Activated T-cell treated with anti-CD3 and anti-CD28 coated beads, Interleukin-2, amount 50 U/mL, for 24 hours (primary cell): ENCODE measurements at regions not wholly inside any gene's neighbourhood (a gene's known extent, or its start where the extent isn't known, plus 50 kb on each side); places are given as distances from the start of the nearest gene placed in this dataset.

Source experiments
- DNase-seq: peaks from one replicate; pipeline ENCODE4 v3.0.0-alpha.2; 2020
- H3K27ac Mint-ChIP-seq: 2 replicates; pipeline ENCODE4 v1.8.0; 2020; ENCODE audit warnings: mild to moderate bottlenecking, mixed read lengths
- H3K27me3 Mint-ChIP-seq: 2 replicates; pipeline ENCODE4 v1.8.0; 2020; ENCODE audit warnings: mixed read lengths
- H3K36me3 Mint-ChIP-seq: 2 replicates; pipeline ENCODE4 v1.8.0; 2020; ENCODE audit warnings: low read depth, mixed read lengths
- H3K4me1 Mint-ChIP-seq: 2 replicates; pipeline ENCODE4 v1.8.0; 2020; ENCODE audit warnings: low read depth, mixed read lengths
- H3K4me3 Mint-ChIP-seq: 2 replicates; pipeline ENCODE4 v1.8.0; 2020; ENCODE audit warnings: mild to moderate bottlenecking, moderate library complexity, mixed read lengths
- H3K9me3 Mint-ChIP-seq: 2 replicates; pipeline ENCODE4 v1.8.0; 2020; ENCODE audit warnings: mixed read lengths

- H3K4me3 Mint-ChIP-seq: no peak overlapping the region
- H3K4me1 Mint-ChIP-seq: no peaks in the 10 kb centered on the region
- H3K27ac Mint-ChIP-seq: no peak overlapping the region
- no peak for DNase-seq
- no peaks in the 10 kb centered on the region for H3K36me3 Mint-ChIP-seq
- H3K9me3 Mint-ChIP-seq: no peaks in the 10 kb centered on the region
- peaks cover 2% of the 10 kb centered on the region for H3K27me3 Mint-ChIP-seq
Measured at GRCh38 chr7:17618652-17618974, 320.2 kb downstream of the AHR start.

- no peak for DNase-seq
- no peaks in the 10 kb centered on the region for H3K4me1 Mint-ChIP-seq
- no peak overlapping the region for H3K4me3 Mint-ChIP-seq
- H3K36me3 Mint-ChIP-seq: no peaks in the 10 kb centered on the region
- no peaks in the 10 kb centered on the region for H3K9me3 Mint-ChIP-seq
- H3K27me3 Mint-ChIP-seq: peaks cover 2% of the 10 kb centered on the region
- H3K27ac Mint-ChIP-seq: no peak overlapping the region
Measured at GRCh38 chr7:17619196-17619818, 320.9 kb downstream of the AHR start.

- DNase-seq: no peak
- Mint-ChIP-seq H3K9me3 (no peaks in the 10 kb centered on the region), H3K4me1 (no peaks in the 10 kb centered on the region), H3K27ac (no peak overlapping the region), H3K36me3 (no peaks in the 10 kb centered on the region), H3K4me3 (no peak overlapping the region), H3K27me3 (peaks cover 2% of the 10 kb centered on the region)
Measured at GRCh38 chr7:17620566-17620965, 319.7 kb downstream of the SNX13 start.

GRCh38 chr7:17622451-17622850, 317.8 kb downstream of the SNX13 start:
- Mint-ChIP-seq H3K36me3 (no peaks in the 10 kb centered on the region), H3K4me3 (no peak overlapping the region), H3K9me3 (no peaks in the 10 kb centered on the region), H3K4me1 (no peaks in the 10 kb centered on the region), H3K27me3 (peaks cover 2% of the 10 kb centered on the region), H3K27ac (no peak overlapping the region)
- DNase-seq: no peak

GRCh38 chr7:17623546-17624185, 316.6 kb downstream of the SNX13 start:
- H3K27me3 Mint-ChIP-seq: peaks cover 2% of the 10 kb centered on the region
- no peak overlapping the region for H3K27ac Mint-ChIP-seq
- no peak for DNase-seq
- no peak overlapping the region for H3K4me3 Mint-ChIP-seq
- H3K9me3 Mint-ChIP-seq: no peaks in the 10 kb centered on the region
- H3K36me3 Mint-ChIP-seq: no peaks in the 10 kb centered on the region
- no peaks in the 10 kb centered on the region for H3K4me1 Mint-ChIP-seq

GRCh38 chr7:17624379-17624778, 315.9 kb downstream of the SNX13 start:
- peaks cover 2% of the 10 kb centered on the region for H3K27me3 Mint-ChIP-seq
- no peaks in the 10 kb centered on the region for H3K9me3 Mint-ChIP-seq

GRCh38 chr7:17625043-17625442, 315.3 kb downstream of the SNX13 start:
- no peak overlapping the region for H3K4me3 Mint-ChIP-seq
- no peak overlapping the region for H3K27ac Mint-ChIP-seq
- H3K4me1 Mint-ChIP-seq: no peaks in the 10 kb centered on the region
- no peaks in the 10 kb centered on the region for H3K9me3 Mint-ChIP-seq
- no peak for DNase-seq
- no peaks in the 10 kb centered on the region for H3K36me3 Mint-ChIP-seq
- peaks cover 2% of the 10 kb centered on the region for H3K27me3 Mint-ChIP-seq

More at GRCh38 chr7:17624379-17624778, 315.9 kb downstream of the SNX13 start:
- no peak overlapping the region for H3K27ac Mint-ChIP-seq
- H3K4me1 Mint-ChIP-seq: no peaks in the 10 kb centered on the region
- H3K36me3 Mint-ChIP-seq: no peaks in the 10 kb centered on the region
- DNase-seq: no peak
- H3K4me3 Mint-ChIP-seq: no peak overlapping the region

- DNase-seq: no peak
- Mint-ChIP-seq H3K36me3 (no peaks in the 10 kb centered on the region), H3K4me1 (no peaks in the 10 kb centered on the region), H3K4me3 (no peak overlapping the region), H3K9me3 (no peaks in the 10 kb centered on the region), H3K27ac (no peak overlapping the region), H3K27me3 (no peaks in the 10 kb centered on the region)
Measured at GRCh38 chr7:17626235-17626634, 314.1 kb downstream of the SNX13 start.

GRCh38 chr7:17631061-17631460, 309.2 kb downstream of the SNX13 start:
- Mint-ChIP-seq H3K36me3 (no peaks in the 10 kb centered on the region), H3K4me3 (no peak overlapping the region), H3K9me3 (no peaks in the 10 kb centered on the region), H3K27ac (no peak overlapping the region), H3K27me3 (no peaks in the 10 kb centered on the region), H3K4me1 (no peaks in the 10 kb centered on the region)
- no peak for DNase-seq

GRCh38 chr7:17632384-17632783, 307.9 kb downstream of the SNX13 start:
- H3K27me3 Mint-ChIP-seq: peaks cover 4% of the 10 kb centered on the region
- H3K36me3 Mint-ChIP-seq: no peaks in the 10 kb centered on the region
- no peaks in the 10 kb centered on the region for H3K4me1 Mint-ChIP-seq
- H3K27ac Mint-ChIP-seq: no peak overlapping the region
- no peaks in the 10 kb centered on the region for H3K9me3 Mint-ChIP-seq
- DNase-seq: no peak
- no peak overlapping the region for H3K4me3 Mint-ChIP-seq

GRCh38 chr7:17633067-17633466, 307.2 kb downstream of the SNX13 start:
- no peaks in the 10 kb centered on the region for H3K36me3 Mint-ChIP-seq
- no peak for DNase-seq
- H3K27me3 Mint-ChIP-seq: peaks cover 4% of the 10 kb centered on the region
- H3K27ac Mint-ChIP-seq: no peak overlapping the region
- H3K9me3 Mint-ChIP-seq: no peaks in the 10 kb centered on the region
- no peaks in the 10 kb centered on the region for H3K4me1 Mint-ChIP-seq
- H3K4me3 Mint-ChIP-seq: no peak overlapping the region

GRCh38 chr7:17638727-17639126, 301.6 kb downstream of the SNX13 start:
- Mint-ChIP-seq H3K9me3 (no peaks in the 10 kb centered on the region), H3K36me3 (no peaks in the 10 kb centered on the region), H3K27ac (no peak overlapping the region)

GRCh38 chr7:17640730-17641377, 299.4 kb downstream of the SNX13 start:
- Mint-ChIP-seq H3K9me3 (peaks cover 4% of the 10 kb centered on the region), H3K27me3 (peaks cover 36% of the 10 kb centered on the region), H3K4me3 (no peak overlapping the region), H3K36me3 (no peaks in the 10 kb centered on the region), H3K27ac (no peak overlapping the region), H3K4me1 (no peaks in the 10 kb centered on the region)
- DNase-seq: no peak

More at GRCh38 chr7:17638727-17639126, 301.6 kb downstream of the SNX13 start:
- Mint-ChIP-seq H3K27me3 (peaks cover 31% of the 10 kb centered on the region), H3K4me3 (no peak overlapping the region), H3K4me1 (no peaks in the 10 kb centered on the region)
- DNase-seq: no peak

GRCh38 chr7:17645500-17645899, 294.8 kb downstream of the SNX13 start:
- no peaks in the 10 kb centered on the region for H3K36me3 Mint-ChIP-seq
- no peak for DNase-seq
- H3K27ac Mint-ChIP-seq: no peak overlapping the region
- H3K4me3 Mint-ChIP-seq: no peak overlapping the region
- H3K4me1 Mint-ChIP-seq: no peaks in the 10 kb centered on the region
- H3K9me3 Mint-ChIP-seq: peaks cover 4% of the 10 kb centered on the region
- H3K27me3 Mint-ChIP-seq: peaks cover 39% of the 10 kb centered on the region

GRCh38 chr7:17646253-17646956, 293.9 kb downstream of the SNX13 start:
- Mint-ChIP-seq H3K36me3 (no peaks in the 10 kb centered on the region), H3K27me3 (peaks cover 32% of the 10 kb centered on the region), H3K27ac (no peak overlapping the region), H3K9me3 (peaks cover 4% of the 10 kb centered on the region), H3K4me3 (no peak overlapping the region), H3K4me1 (no peaks in the 10 kb centered on the region)
- DNase-seq: no peak
